Loucy (cell line): ENCODE measurements at regions not wholly inside any gene's neighbourhood (a gene's known extent, or its start where the extent isn't known, plus 50 kb on each side); places are given as distances from the start of the nearest gene placed in this dataset.

ENCODE experiments used
- EZH2phosphoT487 ChIP-seq: fragments of 200-600 bp; IDR thresholded peaks from 2 replicates; pipeline ENCODE4 v1.6.1; 2018; ENCODE audit warnings: antibody characterized with exemption, mild to moderate bottlenecking, moderate library complexity, borderline replicate concordance
- TF ChIP-seq, protein P1 (sequence below): fragments of 200-600 bp; sonication (generic); conservative IDR thresholded peaks from 2 replicates; pipeline ENCODE4 v1.5.1; 2014; ENCODE audit warnings: mild to moderate bottlenecking, antibody characterized with exemption, low read length

DNA sequence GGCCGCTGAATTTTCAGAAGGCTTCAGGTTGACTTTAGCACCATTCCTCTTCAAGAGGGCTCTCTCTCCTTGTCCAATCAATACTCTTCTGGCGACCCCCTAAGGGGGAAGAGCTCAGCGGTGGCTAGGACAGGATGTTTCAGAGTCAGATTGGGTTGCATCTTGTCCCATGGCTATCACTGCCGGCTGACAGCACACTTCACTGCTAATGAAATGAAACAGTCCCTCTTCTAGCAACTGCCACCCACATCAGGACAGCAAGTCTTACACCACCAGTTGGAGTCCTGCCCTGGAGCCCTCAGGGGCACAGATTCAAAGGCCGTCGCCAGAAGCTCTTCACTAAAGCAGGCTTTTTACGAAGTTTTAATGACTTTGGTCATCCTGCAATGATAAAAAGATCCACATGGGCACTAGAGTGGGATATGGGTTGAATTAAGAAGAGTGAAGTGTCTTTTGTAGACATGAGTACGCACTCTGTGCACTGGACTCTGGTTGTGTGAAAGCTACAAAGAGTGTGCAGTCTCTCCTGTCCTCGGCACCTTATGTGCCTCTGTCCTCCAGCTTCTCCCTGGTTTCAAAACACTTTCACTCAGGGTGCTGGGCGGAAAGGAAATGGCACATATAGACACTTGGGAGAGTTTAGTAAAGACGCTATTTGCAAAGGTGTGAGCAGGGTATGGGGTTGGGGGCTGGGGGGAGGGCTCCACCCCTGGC lies 66.1 kb upstream of the SLC22A16 start:
- TF ChIP-seq, protein P1, sequence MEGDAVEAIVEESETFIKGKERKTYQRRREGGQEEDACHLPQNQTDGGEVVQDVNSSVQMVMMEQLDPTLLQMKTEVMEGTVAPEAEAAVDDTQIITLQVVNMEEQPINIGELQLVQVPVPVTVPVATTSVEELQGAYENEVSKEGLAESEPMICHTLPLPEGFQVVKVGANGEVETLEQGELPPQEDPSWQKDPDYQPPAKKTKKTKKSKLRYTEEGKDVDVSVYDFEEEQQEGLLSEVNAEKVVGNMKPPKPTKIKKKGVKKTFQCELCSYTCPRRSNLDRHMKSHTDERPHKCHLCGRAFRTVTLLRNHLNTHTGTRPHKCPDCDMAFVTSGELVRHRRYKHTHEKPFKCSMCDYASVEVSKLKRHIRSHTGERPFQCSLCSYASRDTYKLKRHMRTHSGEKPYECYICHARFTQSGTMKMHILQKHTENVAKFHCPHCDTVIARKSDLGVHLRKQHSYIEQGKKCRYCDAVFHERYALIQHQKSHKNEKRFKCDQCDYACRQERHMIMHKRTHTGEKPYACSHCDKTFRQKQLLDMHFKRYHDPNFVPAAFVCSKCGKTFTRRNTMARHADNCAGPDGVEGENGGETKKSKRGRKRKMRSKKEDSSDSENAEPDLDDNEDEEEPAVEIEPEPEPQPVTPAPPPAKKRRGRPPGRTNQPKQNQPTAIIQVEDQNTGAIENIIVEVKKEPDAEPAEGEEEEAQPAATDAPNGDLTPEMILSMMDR: no peak; the same call in 1 of the 2 replicates
- no peak for TF ChIP-seq EZH2phosphoT487
